ENCODE measurements at regions not wholly inside any gene's neighbourhood (a gene's known extent, or its start where the extent isn't known, plus 50 kb on each side); places are given as distances from the start of the nearest gene placed in this dataset.
"Not testable (repeated sequence)": the region's sequence is repeated elsewhere in the genome, so short reads cannot be mapped to it uniquely, and the experiment has no call there.

DNA sequence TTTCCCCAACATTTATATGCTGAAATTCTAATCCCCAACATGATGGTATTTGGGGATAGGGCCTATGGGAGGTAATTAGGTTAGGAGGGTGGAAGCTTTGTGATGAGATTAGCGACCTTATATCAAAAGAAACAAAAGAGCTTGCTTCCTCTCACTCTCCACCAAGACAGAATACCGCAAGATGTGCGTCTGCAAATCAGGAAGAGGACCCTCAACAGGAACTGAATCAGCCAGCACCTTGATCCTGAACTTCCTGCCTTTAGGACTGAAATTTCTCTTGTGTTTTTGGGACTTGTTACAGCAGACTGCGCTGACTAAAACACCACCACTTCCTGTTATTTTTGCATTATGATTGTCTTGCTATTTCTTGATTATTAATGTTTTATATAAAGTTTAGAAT is 1889.4 kb downstream of the C4orf33 start (continued):
- TF ChIP-seq, protein P1, sequence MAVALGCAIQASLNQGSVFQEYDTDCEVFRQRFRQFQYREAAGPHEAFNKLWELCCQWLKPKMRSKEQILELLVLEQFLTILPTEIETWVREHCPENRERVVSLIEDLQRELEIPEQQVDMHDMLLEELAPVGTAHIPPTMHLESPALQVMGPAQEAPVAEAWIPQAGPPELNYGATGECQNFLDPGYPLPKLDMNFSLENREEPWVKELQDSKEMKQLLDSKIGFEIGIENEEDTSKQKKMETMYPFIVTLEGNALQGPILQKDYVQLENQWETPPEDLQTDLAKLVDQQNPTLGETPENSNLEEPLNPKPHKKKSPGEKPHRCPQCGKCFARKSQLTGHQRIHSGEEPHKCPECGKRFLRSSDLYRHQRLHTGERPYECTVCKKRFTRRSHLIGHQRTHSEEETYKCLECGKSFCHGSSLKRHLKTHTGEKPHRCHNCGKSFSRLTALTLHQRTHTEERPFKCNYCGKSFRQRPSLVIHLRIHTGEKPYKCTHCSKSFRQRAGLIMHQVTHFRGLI (tag by site-specific recombination; IDR thresholded peaks at IDR 0.05), result no peak

DNA sequence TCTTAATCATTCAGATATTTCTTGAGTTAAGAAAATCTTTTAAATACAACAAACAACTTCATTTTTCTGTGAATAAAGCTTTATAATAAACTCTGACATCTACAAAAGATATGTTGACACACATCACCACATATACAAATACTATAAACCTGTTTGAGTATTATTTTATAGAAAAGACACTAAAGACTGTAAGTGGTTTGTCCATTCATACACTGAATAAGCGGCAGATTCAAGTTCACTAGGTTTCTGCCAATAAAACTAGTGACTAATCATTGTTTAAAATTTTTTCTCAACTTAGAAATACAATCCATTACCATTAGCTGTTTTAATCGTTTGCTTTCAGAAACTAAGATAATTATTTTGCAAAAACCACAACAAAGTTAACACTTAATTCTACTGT is 1900.0 kb downstream of the C4orf33 start:
- Histone ChIP-seq H3K9me3 (ENCODE audit: control insufficient read depth, insufficient read depth, low read depth, low read length) (no peaks in the 10 kb centered on the region), H3K4me1 (ENCODE audit: control insufficient read depth, insufficient read depth, low read length) (no peaks in the 10 kb centered on the region), H3K4me3 (ENCODE audit: low read depth, low read length) (no peak overlapping the region), H3K27ac (ENCODE audit: extremely low read depth, low read depth, low read length) (no peak overlapping the region), H3K36me3 (ENCODE audit: control insufficient read depth in 2 of 2, insufficient read depth in 1 of 2, low read length in 2 of 2) (no peaks in the 10 kb centered on the region)
- TF ChIP-seq, protein P2, sequence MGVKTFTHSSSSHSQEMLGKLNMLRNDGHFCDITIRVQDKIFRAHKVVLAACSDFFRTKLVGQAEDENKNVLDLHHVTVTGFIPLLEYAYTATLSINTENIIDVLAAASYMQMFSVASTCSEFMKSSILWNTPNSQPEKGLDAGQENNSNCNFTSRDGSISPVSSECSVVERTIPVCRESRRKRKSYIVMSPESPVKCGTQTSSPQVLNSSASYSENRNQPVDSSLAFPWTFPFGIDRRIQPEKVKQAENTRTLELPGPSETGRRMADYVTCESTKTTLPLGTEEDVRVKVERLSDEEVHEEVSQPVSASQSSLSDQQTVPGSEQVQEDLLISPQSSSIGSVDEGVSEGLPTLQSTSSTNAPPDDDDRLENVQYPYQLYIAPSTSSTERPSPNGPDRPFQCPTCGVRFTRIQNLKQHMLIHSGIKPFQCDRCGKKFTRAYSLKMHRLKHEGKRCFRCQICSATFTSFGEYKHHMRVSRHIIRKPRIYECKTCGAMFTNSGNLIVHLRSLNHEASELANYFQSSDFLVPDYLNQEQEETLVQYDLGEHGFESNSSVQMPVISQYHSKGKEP (tag by site-specific recombination; IDR thresholded peaks at IDR 0.05), result no peak
- no peak for TF ChIP-seq OVOL3 (tag by site-specific recombination; IDR thresholded peaks at IDR 0.05)
- ChIA-PET POLR2A (no interaction called here), CTCF (no interaction called here)

DNA sequence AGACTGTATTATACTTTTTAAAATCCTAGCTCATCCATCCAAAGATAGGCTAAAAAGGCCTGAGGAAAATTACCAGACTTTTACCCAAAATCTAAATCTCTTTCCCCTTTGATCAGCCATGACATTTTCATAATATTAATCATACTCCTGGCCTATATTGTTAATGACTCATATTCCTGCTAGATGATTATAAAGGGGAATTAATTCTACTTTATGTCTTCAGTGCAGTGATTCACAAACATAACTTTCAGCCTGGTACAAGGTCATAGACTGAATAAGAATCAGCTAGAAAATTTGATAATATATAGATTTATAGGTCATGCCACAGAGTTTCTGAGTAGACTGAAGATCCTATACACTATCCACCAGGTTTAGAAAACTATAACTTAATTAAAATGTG is 1905.4 kb downstream of the C4orf33 start:
- ChIA-PET POLR2A (no interaction called here), CTCF (no interaction called here)
- no peak overlapping the region for H3K4me3 ChIP-seq (ENCODE audit: low read depth, low read length)
- H3K36me3 ChIP-seq (ENCODE audit: control insufficient read depth in 2 of 2, insufficient read depth in 1 of 2, low read length in 2 of 2), result no peaks in the 10 kb centered on the region
- H3K27ac ChIP-seq (ENCODE audit: extremely low read depth, low read depth, low read length), result no peak overlapping the region
- no peaks in the 10 kb centered on the region for H3K9me3 ChIP-seq (ENCODE audit: control insufficient read depth, insufficient read depth, low read depth, low read length)
- no peak for TF ChIP-seq ZNF37A (tag by site-specific recombination; IDR thresholded peaks at IDR 0.05)
- TF ChIP-seq GLI4 (tag by site-specific recombination; IDR thresholded peaks at IDR 0.05), result no peak
- TF ChIP-seq ZNF707 (tag by site-specific recombination; IDR thresholded peaks at IDR 0.05), result no peak
- TF ChIP-seq ZNF544 (tag by site-specific recombination; IDR thresholded peaks at IDR 0.05), result no peak
- TF ChIP-seq KLF9 (tag by site-specific recombination; IDR thresholded peaks at IDR 0.05; ENCODE audit: low read depth), result no peak
- TF ChIP-seq ZEB2 (tag by site-specific recombination; IDR thresholded peaks at IDR 0.05), result no peak
- TF ChIP-seq GFI1B (tag by site-specific recombination; IDR thresholded peaks at IDR 0.05), result no peak
- no peak for TF ChIP-seq ZFP41 (tag by site-specific recombination; IDR thresholded peaks at IDR 0.05; ENCODE audit: borderline replicate concordance)
- no peaks in the 10 kb centered on the region for H3K4me1 ChIP-seq (ENCODE audit: control insufficient read depth, insufficient read depth, low read length)

DNA sequence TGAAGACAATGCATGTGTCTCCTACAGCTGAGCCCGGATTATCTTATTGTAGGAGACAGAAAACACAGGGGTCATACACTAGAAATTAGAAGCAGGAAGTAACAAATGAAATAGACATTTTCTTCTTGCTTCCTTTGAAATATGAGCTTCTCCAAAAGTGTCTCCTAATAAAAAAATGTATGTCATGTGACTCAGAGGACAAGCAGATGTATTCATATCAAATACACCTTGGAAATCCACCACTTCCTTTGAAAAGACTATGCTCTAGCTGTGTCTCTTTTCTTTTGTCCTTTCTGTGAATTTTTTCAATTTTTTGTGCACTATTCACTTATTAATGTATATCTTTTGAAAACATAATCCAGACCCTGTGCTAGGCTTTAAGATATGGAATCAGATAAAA is 1906.2 kb downstream of the C4orf33 start:
- Histone ChIP-seq H3K4me3 (ENCODE audit: low read depth, low read length) (no peak overlapping the region), H3K4me1 (ENCODE audit: control insufficient read depth, insufficient read depth, low read length) (no peaks in the 10 kb centered on the region), H3K9me3 (ENCODE audit: control insufficient read depth, insufficient read depth, low read depth, low read length) (no peaks in the 10 kb centered on the region), H3K27ac (ENCODE audit: extremely low read depth, low read depth, low read length) (no peak overlapping the region), H3K36me3 (ENCODE audit: control insufficient read depth in 2 of 2, insufficient read depth in 1 of 2, low read length in 2 of 2) (no peaks in the 10 kb centered on the region)
- TF ChIP-seq ZNF426 (tag by site-specific recombination; IDR thresholded peaks at IDR 0.05), result no peak
- TF ChIP-seq ZNF211 (tag by site-specific recombination; IDR thresholded peaks at IDR 0.05; ENCODE audit: low read depth), result no peak
- TF ChIP-seq MZF1 (tag by site-specific recombination; IDR thresholded peaks at IDR 0.05; ENCODE audit: borderline replicate concordance), result no peak
- ChIA-PET POLR2A (no interaction called here), CTCF (no interaction called here)

DNA sequence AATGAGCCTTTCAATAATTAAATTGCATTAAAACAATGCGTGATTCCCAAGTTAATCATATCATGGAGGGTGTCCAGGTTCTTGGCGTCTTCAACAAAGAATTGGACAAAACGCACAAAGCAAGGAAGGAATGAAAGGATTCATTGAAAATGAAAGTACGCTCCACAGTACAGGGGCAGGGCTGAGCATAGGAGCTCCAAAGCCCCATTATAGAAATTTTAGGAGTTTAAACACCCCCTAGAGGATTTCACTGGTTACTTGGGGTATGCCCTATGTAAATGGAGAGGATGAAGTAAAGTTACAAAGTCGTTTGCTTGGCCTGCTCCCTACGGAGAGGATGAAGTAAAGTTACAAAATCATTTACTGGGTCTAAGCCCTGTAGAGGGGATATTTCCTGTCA is 1910.4 kb downstream of the C4orf33 start:
- CTCF ChIA-PET, result no interaction called here
- H3K4me3 ChIP-seq (ENCODE audit: low read depth, low read length), result no peak overlapping the region
- no peak for TF ChIP-seq HOXD13 (CRISPR knock-in tag; IDR thresholded peaks at IDR 0.05; ENCODE audit: borderline replicate concordance)
- no peak for TF ChIP-seq ZNF670 (tag by site-specific recombination; IDR thresholded peaks at IDR 0.05; ENCODE audit: low read depth)
- TF ChIP-seq TCF7L2 (IDR thresholded peaks at IDR 0.05; ENCODE audit: borderline replicate concordance, low read depth, low read length), result no peak
- no peaks in the 10 kb centered on the region for H3K36me3 ChIP-seq (ENCODE audit: control insufficient read depth in 2 of 2, insufficient read depth in 1 of 2, low read length in 2 of 2)
- POLR2A ChIA-PET, result no interaction called here
- no peaks in the 10 kb centered on the region for H3K4me1 ChIP-seq (ENCODE audit: control insufficient read depth, insufficient read depth, low read length)
- H3K9me3 ChIP-seq (ENCODE audit: control insufficient read depth, insufficient read depth, low read depth, low read length), result no peaks in the 10 kb centered on the region
- H3K27ac ChIP-seq (ENCODE audit: extremely low read depth, low read depth, low read length), result no peak overlapping the region

DNA sequence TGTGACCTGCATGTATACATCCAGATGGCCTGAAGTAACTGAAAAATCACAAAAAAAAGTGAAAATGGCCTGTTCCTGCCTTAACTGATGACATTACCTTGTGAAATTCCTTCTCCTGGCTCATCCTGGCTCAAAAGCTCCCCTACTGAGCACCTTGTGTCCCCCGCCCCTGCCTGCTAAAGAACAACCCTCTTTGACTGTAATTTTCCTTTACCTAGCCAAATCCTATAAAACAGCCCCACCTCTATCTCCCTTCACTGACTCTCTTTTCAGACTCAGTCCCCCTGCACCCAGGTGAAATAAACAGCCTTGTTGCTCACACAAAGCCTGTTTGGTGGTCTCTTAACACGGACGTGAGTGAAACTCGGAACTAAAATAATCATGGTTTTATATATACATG is 1916.0 kb downstream of the C4orf33 start:
- H3K9me3 ChIP-seq (ENCODE audit: control insufficient read depth, insufficient read depth, low read depth, low read length); H3K36me3 ChIP-seq (ENCODE audit: control insufficient read depth in 2 of 2, insufficient read depth in 1 of 2, low read length in 2 of 2); H3K4me1 ChIP-seq (ENCODE audit: control insufficient read depth, insufficient read depth, low read length); H3K4me3 ChIP-seq (ENCODE audit: low read depth, low read length); H3K27ac ChIP-seq (ENCODE audit: extremely low read depth, low read depth, low read length); CTCF ChIA-PET; POLR2A ChIA-PET: not testable (repeated sequence)

Measured in HEK293 (cell line).